ENCODE measurements at regions not wholly inside any gene's neighbourhood (a gene's known extent, or its start where the extent isn't known, plus 50 kb on each side); places are given as distances from the start of the nearest gene placed in this dataset.

DNA sequence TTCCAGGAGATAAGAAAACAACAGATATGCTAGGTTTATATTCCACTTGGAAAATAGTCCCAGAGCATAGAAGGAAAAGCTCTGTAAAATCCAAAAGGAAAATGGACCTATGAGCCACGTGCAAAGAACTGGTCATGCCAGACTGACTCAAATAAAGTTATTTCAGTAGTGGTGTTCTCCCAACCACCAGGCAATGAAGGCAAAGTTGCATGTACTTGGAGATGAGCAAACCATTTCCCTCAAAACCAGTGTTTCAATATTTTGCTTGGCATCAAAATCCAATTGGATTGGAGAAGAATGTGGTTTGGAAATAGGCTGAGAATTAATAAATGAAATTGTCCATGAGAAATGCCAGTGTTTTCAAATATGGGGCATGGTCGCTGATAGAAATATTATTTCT is 237.5 kb downstream of the ICOS start:
- TF ChIP-seq POLR2A (IDR thresholded peaks at IDR 0.05) = no peak
- TF ChIP-seq, protein P1, sequence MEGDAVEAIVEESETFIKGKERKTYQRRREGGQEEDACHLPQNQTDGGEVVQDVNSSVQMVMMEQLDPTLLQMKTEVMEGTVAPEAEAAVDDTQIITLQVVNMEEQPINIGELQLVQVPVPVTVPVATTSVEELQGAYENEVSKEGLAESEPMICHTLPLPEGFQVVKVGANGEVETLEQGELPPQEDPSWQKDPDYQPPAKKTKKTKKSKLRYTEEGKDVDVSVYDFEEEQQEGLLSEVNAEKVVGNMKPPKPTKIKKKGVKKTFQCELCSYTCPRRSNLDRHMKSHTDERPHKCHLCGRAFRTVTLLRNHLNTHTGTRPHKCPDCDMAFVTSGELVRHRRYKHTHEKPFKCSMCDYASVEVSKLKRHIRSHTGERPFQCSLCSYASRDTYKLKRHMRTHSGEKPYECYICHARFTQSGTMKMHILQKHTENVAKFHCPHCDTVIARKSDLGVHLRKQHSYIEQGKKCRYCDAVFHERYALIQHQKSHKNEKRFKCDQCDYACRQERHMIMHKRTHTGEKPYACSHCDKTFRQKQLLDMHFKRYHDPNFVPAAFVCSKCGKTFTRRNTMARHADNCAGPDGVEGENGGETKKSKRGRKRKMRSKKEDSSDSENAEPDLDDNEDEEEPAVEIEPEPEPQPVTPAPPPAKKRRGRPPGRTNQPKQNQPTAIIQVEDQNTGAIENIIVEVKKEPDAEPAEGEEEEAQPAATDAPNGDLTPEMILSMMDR (IDR thresholded peaks at IDR 0.05) = no peak
